Endodermal cell (in vitro differentiated cells): ENCODE measurements at regions not wholly inside any gene's neighbourhood (a gene's known extent, or its start where the extent isn't known, plus 50 kb on each side); places are given as distances from the start of the nearest gene placed in this dataset.

Experiments
- DNase-seq: peaks from one replicate; pipeline ENCODE4 v3.0.0-alpha.2; 2017
- H3K27ac ChIP-seq: 2 replicates; pipeline ENCODE4 v1.5.1; 2013; ENCODE audit warnings: mild to moderate bottlenecking, low read depth, low read length, moderate library complexity
- H3K27me3 ChIP-seq: 2 replicates; pipeline ENCODE4 v1.6.1; 2013; ENCODE audit warnings: mild to moderate bottlenecking, low read length, moderate library complexity; ENCODE audit not compliant: insufficient read depth, control insufficient read depth, poor library complexity, severe bottlenecking
- H3K36me3 ChIP-seq: 2 replicates; pipeline ENCODE4 v1.7.0; 2013; ENCODE audit warnings: mild to moderate bottlenecking, low read length, moderate library complexity; ENCODE audit not compliant: control insufficient read depth, insufficient read depth
- H3K4me1 ChIP-seq: one replicate; pipeline ENCODE4 v1.7.0; 2013; ENCODE audit warnings: low read length; ENCODE audit not compliant: control insufficient read depth, insufficient read depth
- H3K4me3 ChIP-seq: 2 replicates; pipeline ENCODE4 v1.5.1; 2013; ENCODE audit warnings: mild to moderate bottlenecking, low read length, moderate library complexity
- H3K9ac ChIP-seq: 2 replicates; pipeline ENCODE4 v1.6.1; 2013; ENCODE audit warnings: mild to moderate bottlenecking, low read length, moderate library complexity; ENCODE audit not compliant: poor library complexity, severe bottlenecking; ENCODE audit errors: extremely low read depth
- H3K9me3 ChIP-seq: 2 replicates; pipeline ENCODE4 v1.6.1; 2013; ENCODE audit warnings: mild to moderate bottlenecking, low read length, moderate library complexity; ENCODE audit not compliant: control insufficient read depth
- H3K27ac Mint-ChIP-seq: 2 replicates; pipeline ENCODE4 v1.8.0; 2020; ENCODE audit warnings: mixed read lengths
- H3K27me3 Mint-ChIP-seq: 2 replicates; pipeline ENCODE4 v1.8.0; 2021; ENCODE audit warnings: mild to moderate bottlenecking, mixed read lengths; ENCODE audit not compliant: insufficient read depth
- H3K36me3 Mint-ChIP-seq: 2 replicates; pipeline ENCODE4 v1.8.0; 2020; ENCODE audit warnings: low read depth, mixed read lengths
- H3K4me1 Mint-ChIP-seq: 2 replicates; pipeline ENCODE4 v1.8.0; 2020; ENCODE audit warnings: mixed read lengths
- H3K4me3 Mint-ChIP-seq: 2 replicates; pipeline ENCODE4 v1.8.0; 2020; ENCODE audit warnings: mild to moderate bottlenecking, moderate library complexity, mixed read lengths
- H3K9me3 Mint-ChIP-seq: 2 replicates; pipeline ENCODE4 v1.8.0; 2020; ENCODE audit warnings: mild to moderate bottlenecking, mixed read lengths
- WGBS, 2 experiments: methylation state at CpG; one replicate each; pipeline versions ENCODE4 v1.1.5 to v1.1.7; 2013; ENCODE audit warnings: missing lambda C conversion rate in 2 of 2, mixed read lengths in 1 of 2; ENCODE audit not compliant: insufficient coverage in 1 of 2, insufficient read length in 1 of 2; 5-methylcytosine and 5-hydroxymethylcytosine counted together
- TF ChIP-seq, protein P1 (sequence below): fragments of 200-600 bp; sonication (generic); conservative IDR thresholded peaks from 2 replicates; pipeline ENCODE4 v1.5.0; 2021; ENCODE audit warnings: antibody characterized with exemption, mild to moderate bottlenecking

DNA sequence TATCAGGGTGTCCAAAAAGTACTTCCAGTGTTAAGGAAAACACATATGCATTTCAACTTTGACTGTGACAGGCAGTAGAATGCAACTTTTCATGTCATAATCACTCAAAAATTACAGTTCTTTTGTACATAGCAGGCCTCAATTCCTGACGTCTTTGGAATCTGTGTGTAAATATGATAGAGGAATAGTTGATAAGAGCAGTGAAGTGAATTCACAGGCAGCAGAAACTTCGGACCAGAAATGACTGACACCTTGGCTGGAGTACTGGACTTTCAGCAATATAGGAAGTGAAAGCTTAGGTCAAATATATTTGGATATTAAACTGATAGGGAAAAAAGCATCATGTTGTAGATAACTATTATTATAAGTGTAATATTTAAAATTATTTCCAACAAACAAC lies 1741.2 kb upstream of the PCDH20 start:
- Mint-ChIP-seq H3K36me3 (no peaks in the 10 kb centered on the region), H3K27ac (no peak overlapping the region), H3K27me3 (no peaks in the 10 kb centered on the region), H3K4me3 (no peak overlapping the region), H3K9me3 (no peaks in the 10 kb centered on the region), H3K4me1 (peaks cover 9% of the 10 kb centered on the region)
- Histone ChIP-seq H3K36me3 (no peaks in the 10 kb centered on the region), H3K4me1 (no peaks in the 10 kb centered on the region), H3K9me3 (no peaks in the 10 kb centered on the region), H3K9ac (no peak overlapping the region), H3K27me3 (no peaks in the 10 kb centered on the region), H3K27ac (no peak overlapping the region), H3K4me3 (no peak overlapping the region)
- DNase-seq: no peak
- TF ChIP-seq, protein P1, sequence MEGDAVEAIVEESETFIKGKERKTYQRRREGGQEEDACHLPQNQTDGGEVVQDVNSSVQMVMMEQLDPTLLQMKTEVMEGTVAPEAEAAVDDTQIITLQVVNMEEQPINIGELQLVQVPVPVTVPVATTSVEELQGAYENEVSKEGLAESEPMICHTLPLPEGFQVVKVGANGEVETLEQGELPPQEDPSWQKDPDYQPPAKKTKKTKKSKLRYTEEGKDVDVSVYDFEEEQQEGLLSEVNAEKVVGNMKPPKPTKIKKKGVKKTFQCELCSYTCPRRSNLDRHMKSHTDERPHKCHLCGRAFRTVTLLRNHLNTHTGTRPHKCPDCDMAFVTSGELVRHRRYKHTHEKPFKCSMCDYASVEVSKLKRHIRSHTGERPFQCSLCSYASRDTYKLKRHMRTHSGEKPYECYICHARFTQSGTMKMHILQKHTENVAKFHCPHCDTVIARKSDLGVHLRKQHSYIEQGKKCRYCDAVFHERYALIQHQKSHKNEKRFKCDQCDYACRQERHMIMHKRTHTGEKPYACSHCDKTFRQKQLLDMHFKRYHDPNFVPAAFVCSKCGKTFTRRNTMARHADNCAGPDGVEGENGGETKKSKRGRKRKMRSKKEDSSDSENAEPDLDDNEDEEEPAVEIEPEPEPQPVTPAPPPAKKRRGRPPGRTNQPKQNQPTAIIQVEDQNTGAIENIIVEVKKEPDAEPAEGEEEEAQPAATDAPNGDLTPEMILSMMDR: no peak
- WGBS, 2 experiments: 90% methylated on average over 2 of the region's 2 CpGs; no CpG with 5 or more reads in 1 of the 2 experiments

DNA sequence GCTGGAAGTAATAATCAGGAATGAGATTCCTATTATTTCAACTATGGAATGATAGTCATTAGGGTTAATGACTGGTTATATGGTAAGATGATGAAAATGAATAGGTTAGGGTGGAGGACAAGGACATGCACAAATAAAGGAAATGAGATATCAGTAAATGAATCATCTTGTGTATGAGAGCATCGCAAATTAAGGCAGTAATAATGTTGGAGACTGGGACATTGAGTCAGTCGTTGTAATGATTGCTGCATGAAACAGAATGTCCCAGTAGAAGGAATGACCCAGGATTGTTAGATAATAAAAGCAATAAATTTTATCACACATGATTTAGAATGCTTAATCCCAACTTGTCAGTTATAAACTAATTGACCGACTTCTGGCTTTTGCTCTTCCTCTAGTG lies 1733.7 kb upstream of the PCDH20 start:
- TF ChIP-seq, protein P1: no peak
- Histone ChIP-seq H3K9ac (no peak overlapping the region), H3K36me3 (no peaks in the 10 kb centered on the region), H3K27ac (no peak overlapping the region), H3K4me3 (no peak overlapping the region), H3K27me3 (no peaks in the 10 kb centered on the region), H3K9me3 (peaks cover 17% of the 10 kb centered on the region), H3K4me1 (peaks cover 3% of the 10 kb centered on the region)
- H3K4me1 Mint-ChIP-seq: no peaks in the 10 kb centered on the region
- 29 to 83% methylated on average over 1 to 3 of the region's 3 CpGs for WGBS, 2 experiments
- peaks cover 7% of the 10 kb centered on the region for H3K36me3 Mint-ChIP-seq
- H3K27me3 Mint-ChIP-seq: no peaks in the 10 kb centered on the region
- H3K4me3 Mint-ChIP-seq: no peak overlapping the region
- no peak overlapping the region for H3K27ac Mint-ChIP-seq
- H3K9me3 Mint-ChIP-seq: peaks cover 21% of the 10 kb centered on the region
- DNase-seq: no peak

DNA sequence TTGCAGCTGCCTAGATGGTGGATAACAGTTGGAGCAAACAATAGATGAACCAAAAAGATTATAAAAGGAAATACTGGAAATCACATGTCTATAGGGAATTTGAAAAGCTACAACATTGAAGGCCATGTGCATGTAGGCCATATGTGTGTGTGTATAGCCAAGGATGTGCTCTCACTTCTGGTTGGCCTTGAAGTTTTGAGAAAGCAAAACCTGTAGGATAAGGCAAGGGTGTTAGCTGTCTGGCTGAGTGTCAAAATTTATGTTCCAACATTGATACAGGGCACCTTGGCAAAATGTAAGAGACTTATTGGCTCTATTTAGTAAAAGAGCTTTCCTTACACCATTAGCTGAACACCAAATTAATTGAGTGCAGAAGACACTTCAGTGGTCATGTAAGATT lies 1723.6 kb upstream of the PCDH20 start:
- peaks cover 3% of the 10 kb centered on the region for H3K4me1 ChIP-seq
- no peak for DNase-seq
- no peaks in the 10 kb centered on the region for H3K27me3 ChIP-seq
- no peak overlapping the region for H3K4me3 ChIP-seq
- Mint-ChIP-seq H3K4me1 (peaks cover 10% of the 10 kb centered on the region), H3K4me3 (no peak overlapping the region), H3K27ac (no peak overlapping the region), H3K36me3 (peaks cover 2% of the 10 kb centered on the region), H3K27me3 (no peaks in the 10 kb centered on the region), H3K9me3 (peaks cover 8% of the 10 kb centered on the region)
- no peak overlapping the region for H3K27ac ChIP-seq
- H3K9me3 ChIP-seq: peaks cover 8% of the 10 kb centered on the region
- TF ChIP-seq, protein P1: no peak
- H3K36me3 ChIP-seq: no peaks in the 10 kb centered on the region
- no peak overlapping the region for H3K9ac ChIP-seq
